ENCODE measurements at regions not wholly inside any gene's neighbourhood (a gene's known extent, or its start where the extent isn't known, plus 50 kb on each side); places are given as distances from the start of the nearest gene placed in this dataset.

- DNase-seq (ENCODE audit: low read depth) = no peak
These were observed 240.4 kb upstream of the IRX2 start for GRCh38 chr5:2991884-2992283.

DNA sequence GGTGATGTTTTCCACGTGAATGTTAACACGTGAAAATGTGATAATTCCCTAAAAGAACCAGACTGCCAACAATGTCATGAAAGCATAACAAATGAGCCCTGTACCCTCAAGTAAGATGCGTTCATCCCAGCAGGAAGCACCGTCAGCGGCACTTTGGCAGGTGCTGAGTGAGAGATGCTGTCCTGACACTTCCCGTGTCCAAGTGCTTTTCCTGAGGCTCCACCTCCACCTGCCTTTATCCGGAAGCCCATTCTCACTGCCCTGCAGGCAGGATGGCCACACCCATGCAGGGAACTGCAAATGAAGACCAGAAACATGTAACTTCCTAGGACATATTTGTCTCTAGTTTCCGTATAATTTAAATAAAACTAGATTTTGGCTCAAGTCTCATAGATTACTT, 238.0 kb upstream of the IRX2 start:
- DNase-seq (ENCODE audit: low read depth) = no peak

GRCh38 chr5:2986301-2986700, 234.8 kb upstream of the IRX2 start:
- no peak for DNase-seq (ENCODE audit: low read depth)

- no peak for DNase-seq (ENCODE audit: low read depth)
These were observed 234.2 kb upstream of the IRX2 start for GRCh38 chr5:2985718-2986117.

DNA sequence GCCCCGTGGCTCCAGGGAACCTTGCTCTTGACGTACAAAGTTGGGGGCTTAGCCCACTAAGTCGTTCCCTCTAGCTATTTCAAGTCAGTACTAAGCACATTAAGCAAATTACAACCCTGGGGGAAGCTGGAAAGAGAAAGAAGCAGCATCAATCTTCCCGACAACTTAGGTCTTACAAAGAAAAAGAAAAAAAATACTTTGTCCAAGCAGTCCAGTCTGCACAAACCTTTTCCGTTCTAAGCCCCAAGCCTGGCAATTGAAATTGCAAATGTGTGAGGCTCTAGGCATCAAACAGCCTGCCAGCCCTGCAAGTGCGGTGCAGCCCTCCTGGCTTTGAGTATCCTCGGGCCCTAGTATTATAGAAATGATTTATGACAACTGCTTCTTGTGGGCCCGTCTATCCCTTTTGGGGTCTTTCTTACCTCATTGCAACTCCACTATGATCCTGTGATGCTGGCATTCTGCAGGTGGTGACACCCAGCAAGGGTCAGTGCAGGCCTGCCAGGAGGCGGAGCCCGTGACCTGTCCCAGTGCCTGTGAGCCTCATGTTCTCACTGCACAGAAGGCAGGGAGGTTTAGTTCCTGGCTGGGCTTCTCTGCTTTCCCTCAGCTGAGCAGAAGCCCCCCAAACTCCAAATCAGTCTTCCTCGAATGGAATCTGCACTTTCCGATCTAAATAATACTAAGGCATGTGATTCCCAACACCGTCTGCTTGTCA, 232.3 kb upstream of the IRX2 start:
- DNase-seq (ENCODE audit: low read depth) = no peak

DNA sequence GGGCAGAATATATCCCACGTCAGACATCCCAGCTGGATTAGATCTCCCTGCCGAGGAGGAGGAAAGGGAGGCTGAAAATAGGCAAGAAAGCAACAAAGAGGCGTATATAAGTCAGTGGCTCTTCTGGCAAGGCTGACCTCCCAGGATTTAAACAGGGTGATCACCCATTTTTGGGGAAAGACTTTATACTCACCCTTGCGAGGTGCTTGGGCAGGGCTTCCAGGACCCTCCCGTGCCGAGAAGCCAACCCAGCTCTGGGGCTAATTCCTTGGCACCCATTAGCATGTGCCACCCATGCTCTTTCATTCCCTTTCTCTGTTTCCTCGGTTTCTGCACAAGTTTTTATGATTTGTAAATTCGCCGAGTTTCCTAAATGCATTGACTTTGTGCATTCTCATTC, 230.2 kb upstream of the IRX2 start:
- DNase-seq (ENCODE audit: low read depth) = no peak

DNA sequence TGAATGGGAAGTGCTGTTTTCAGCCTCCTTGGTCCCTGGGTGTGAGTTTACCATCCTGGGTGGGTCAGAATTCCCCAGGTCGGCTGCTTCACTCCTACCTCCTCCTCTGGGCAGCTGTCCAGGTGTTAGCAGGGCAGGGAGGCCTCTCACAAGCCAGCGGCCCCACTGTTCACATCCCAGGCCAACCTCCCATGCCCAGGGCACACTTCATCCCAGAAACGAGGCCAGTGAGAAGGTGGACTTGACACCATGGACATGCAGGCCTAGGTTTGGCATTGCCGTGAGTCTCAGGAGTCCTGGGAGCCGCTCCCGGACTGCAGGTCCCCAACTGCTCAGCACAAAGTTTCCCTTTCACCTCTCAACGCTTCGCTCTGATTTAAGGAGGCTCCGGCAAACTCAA, 229.6 kb upstream of the IRX2 start:
- no peak for DNase-seq (ENCODE audit: low read depth)

- DNase-seq (ENCODE audit: low read depth) = no peak
These were observed 208.8 kb upstream of the IRX2 start for GRCh38 chr5:2960294-2960693.

GRCh38 chr5:2958976-2959375, 207.5 kb upstream of the IRX2 start:
- no peak for DNase-seq (ENCODE audit: low read depth)

GRCh38 chr5:2948875-2949274, 197.4 kb upstream of the IRX2 start:
- DNase-seq (ENCODE audit: low read depth) = no peak

GRCh38 chr5:2946315-2946714, 194.8 kb upstream of the IRX2 start:
- DNase-seq (ENCODE audit: low read depth) = no peak

- no peak for DNase-seq (ENCODE audit: low read depth)
These were observed 184.9 kb upstream of the IRX2 start for GRCh38 chr5:2936413-2936812.

DNA sequence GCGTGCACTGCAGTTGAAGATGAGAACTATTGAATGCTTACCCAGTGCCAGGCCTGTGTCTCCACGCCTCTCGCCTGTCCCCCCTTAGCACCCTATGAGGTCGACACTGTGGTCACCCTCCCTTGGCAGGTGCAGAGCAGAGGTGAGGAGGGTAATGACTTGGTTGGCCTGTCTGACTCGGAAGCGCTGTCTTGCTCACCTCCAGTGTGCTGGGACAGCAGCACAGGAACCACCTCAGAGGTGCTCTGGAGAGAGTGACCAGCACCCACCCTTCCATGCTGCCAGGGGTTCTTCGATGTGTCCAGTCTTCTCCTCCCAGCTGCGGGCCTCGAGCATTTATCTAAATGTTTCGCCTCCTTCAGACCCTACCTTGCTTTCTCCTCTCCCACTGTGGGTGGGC, 178.3 kb upstream of the IRX2 start:
- DNase-seq (ENCODE audit: low read depth) = no peak

DNA sequence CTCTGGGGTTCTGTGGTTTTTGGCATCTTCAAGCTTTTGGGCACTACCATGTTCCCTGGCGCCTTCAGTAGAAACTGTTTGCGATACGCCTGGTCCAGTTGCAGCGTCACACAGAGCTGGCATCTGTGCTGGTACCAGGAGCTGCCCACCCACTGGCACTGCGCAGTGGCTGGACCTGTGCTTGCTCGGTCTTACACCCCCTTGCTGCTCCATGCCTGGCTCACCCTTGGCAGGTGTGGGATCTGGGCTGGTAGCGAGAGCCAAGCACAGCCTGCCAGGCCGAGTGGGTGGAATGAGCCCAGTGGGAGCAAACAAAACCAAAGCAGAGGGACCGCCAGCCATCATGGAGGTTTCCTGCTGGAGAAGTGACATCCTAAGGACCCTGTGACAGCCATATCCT, 170.2 kb upstream of the IRX2 start:
- DNase-seq (ENCODE audit: low read depth) = no peak

GRCh38 chr5:2921176-2921575, 169.7 kb upstream of the IRX2 start:
- no peak for DNase-seq (ENCODE audit: low read depth)

GRCh38 chr5:2920312-2920711, 168.8 kb upstream of the IRX2 start:
- no peak for DNase-seq (ENCODE audit: low read depth)

GRCh38 chr5:2919310-2920018, 168.0 kb upstream of the IRX2 start:
- DNase-seq (ENCODE audit: low read depth) = no peak

- no peak for DNase-seq (ENCODE audit: low read depth)
These were observed 166.0 kb upstream of the IRX2 start for GRCh38 chr5:2917524-2917923.

- DNase-seq (ENCODE audit: low read depth) = no peak
These were observed 165.6 kb upstream of the IRX2 start for GRCh38 chr5:2917093-2917492.

DNA sequence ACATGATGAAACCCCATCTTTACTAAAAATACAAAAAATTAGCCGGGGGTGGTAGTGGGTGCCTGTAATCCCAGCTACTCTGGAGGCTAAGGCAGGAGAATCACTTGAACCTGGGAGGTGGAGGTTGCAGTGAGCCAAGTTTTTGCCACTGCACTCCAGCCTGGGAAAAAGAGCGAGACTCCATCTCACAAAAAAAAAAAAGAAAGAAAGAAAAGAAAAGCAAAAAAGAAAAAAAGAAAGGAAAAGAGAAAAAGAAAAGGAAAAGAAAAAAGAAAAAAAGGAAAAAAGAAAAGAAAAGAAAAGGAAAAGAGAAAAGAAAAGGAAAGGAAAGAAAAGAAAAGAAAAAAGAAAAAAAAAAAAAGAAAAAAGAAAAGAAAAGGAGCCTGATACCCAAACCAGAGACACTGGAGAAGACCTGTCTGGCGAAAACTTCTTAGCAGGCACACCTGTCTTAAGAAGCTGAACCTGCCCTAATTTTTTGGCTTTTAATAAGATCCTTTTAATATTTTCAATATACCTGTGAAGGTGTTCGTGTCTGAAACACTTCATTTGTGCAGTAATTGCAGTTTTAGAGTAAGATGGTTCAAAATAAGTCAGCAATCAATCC, 164.7 kb upstream of the IRX2 start:
- no peak for DNase-seq (ENCODE audit: low read depth)

DNA sequence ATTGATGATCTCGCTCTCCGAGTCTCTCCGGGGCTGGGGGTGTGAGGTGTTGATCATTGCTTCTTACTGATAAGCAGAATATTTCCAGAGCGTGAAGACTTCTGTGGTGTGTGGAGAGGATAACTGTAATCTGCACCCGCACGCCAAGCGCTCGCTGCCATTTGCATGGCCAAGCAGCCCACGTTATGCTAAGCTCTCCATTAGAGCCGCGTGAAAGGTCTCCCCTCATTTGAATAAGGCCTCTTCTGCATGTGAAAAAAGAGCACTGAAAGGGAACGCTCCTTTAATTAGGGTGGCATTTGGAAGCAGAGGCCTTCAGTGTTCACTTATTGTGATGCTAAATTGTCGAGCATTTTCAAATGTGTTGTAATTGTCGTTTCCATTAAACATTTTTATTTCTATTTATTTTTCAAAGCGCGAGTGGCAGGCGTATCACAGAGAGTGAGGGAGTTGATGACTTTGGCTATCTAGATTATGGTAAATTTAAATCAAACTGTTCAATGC, 163.6 kb upstream of the IRX2 start:
- no peak for DNase-seq (ENCODE audit: low read depth)

DNA sequence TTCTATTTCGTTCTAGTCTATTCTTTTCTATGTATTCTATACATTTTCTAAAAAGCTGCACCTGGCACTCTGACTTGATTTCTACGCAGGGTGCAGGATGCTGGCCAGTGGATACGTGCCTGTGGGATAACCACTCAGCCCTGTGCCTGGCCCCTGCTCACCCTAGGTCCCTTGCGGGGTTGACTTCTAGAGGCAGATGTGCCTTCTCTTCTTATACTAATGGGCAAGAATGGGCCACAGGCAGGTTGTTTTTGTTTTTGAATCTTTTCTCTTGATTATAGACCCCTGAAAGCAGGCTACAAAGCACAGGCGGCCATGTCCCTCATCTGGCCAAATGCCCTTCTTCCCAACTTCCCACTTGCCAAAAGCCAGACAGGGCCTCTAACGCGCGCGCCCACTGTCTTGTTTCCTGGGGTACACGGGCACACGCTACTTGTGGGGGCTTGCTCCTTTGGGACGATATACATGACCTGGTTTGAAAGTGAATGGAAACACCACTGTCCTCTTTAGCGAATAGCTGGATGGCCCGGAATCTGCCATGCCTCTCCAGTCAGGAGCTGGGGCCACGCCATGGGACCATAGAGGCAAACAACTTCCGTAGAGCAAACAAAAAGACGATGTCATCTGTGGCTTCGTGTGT, 162.7 kb upstream of the IRX2 start:
- no peak for DNase-seq (ENCODE audit: low read depth)

DNA sequence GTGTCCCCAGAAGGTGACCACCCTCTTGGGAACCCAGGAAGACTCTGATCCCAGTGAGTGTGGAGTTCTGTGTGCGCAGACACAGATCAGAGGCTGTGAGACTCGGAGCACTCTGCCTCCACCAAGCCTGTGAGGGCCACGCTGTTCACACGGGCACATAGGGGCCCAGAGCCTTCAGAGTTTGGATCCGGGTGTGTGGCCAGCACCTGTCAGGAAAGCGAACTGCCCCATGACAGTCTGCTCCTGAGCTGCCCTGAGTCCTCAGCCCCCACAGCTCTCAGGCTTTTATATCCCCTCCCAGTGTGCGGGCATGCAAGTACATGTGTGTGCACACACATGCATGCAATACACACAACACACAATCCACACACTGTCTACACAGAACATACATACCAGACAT, 161.8 kb upstream of the IRX2 start:
- DNase-seq (ENCODE audit: low read depth) = no peak
